ENCODE measurements at regions not wholly inside any gene's neighbourhood (a gene's known extent, or its start where the extent isn't known, plus 50 kb on each side); places are given as distances from the start of the nearest gene placed in this dataset.

DNA sequence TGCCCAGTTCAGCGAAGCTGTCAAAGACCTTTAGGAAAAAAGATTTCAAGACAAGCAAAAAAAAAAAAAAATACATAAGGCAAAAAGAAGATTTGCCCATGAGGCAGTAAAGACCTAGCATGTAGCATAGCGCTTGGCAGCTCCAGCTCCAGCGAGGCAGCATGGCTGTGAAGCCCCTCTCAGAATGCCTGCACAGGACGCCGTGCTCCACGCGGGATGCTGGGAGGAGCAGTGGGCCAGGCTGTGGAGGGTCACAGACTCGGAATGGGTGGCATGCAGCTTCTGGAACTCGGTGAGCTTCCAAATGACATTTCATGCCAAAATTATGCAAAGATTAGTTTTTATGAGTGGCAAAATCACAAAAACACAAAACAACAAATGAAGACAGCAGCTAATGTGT lies 267.3 kb downstream of the ZNF516 start:
- no peaks in the 10 kb centered on the region for H3K4me1 Mint-ChIP-seq
- Histone ChIP-seq H2AFZ (ENCODE audit: insufficient read depth, low read depth, low read length, poor library complexity, severe bottlenecking) (no peak overlapping the region), H3K27ac (ENCODE audit: low read depth in 1 of 2, low read length in 2 of 2) (no peak overlapping the region), H3K79me2 (ENCODE audit: insufficient read depth, low read length) (no peaks in the 10 kb centered on the region), H3K9ac (ENCODE audit: insufficient read depth, low read length, poor library complexity, severe bottlenecking) (no peak overlapping the region), H3K9me3 (replicated peaks in 1 of 2; ENCODE audit: control insufficient read depth in 1 of 2, insufficient read depth in 1 of 2, low read length in 2 of 2) (peaks cover 0 to 4% of the 10 kb centered on the region in 2 donors), H3K4me3 (replicated peaks in 1 of 3; ENCODE audit: low read depth in 2 of 3, low read length in 3 of 3) (no peak overlapping the region), H3K4me1 (ENCODE audit: control insufficient read depth in 1 of 2, insufficient read depth in 2 of 2, low read length in 2 of 2) (no peaks in the 10 kb centered on the region), H4K20me1 (ENCODE audit: insufficient read depth, low read length) (no peaks in the 10 kb centered on the region), H3K4me2 (replicated peaks; ENCODE audit: extremely low read depth, low read length, poor library complexity, severe bottlenecking) (no peak overlapping the region), H3K36me3 (replicated peaks in 1 of 2; ENCODE audit: control insufficient read depth in 1 of 2, insufficient read depth in 2 of 2, low read length in 2 of 2) (no peaks in the 10 kb centered on the region), H3K27me3 (ENCODE audit: control insufficient read depth in 2 of 2, insufficient read depth in 2 of 2, low read length in 2 of 2) (no peaks in the 10 kb centered on the region)
- intact Hi-C loops (cut with micrococcal nuclease), result no loop called here
- H3K27ac Mint-ChIP-seq, result no peak overlapping the region
- TF ChIP-seq, protein P1, sequence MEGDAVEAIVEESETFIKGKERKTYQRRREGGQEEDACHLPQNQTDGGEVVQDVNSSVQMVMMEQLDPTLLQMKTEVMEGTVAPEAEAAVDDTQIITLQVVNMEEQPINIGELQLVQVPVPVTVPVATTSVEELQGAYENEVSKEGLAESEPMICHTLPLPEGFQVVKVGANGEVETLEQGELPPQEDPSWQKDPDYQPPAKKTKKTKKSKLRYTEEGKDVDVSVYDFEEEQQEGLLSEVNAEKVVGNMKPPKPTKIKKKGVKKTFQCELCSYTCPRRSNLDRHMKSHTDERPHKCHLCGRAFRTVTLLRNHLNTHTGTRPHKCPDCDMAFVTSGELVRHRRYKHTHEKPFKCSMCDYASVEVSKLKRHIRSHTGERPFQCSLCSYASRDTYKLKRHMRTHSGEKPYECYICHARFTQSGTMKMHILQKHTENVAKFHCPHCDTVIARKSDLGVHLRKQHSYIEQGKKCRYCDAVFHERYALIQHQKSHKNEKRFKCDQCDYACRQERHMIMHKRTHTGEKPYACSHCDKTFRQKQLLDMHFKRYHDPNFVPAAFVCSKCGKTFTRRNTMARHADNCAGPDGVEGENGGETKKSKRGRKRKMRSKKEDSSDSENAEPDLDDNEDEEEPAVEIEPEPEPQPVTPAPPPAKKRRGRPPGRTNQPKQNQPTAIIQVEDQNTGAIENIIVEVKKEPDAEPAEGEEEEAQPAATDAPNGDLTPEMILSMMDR (IDR thresholded peaks at IDR 0.05), result no peak
- DNase-seq, result no peak
- H3K9me3 Mint-ChIP-seq, result peaks cover 0 to 4% (median 0%) of the 10 kb centered on the region in 7 donors
- H3K36me3 Mint-ChIP-seq, result no peaks in the 10 kb centered on the region
- peaks cover 0 to 8% (median 2%) of the 10 kb centered on the region in 3 donors for H3K27me3 Mint-ChIP-seq (ENCODE audit: low read depth in 3 of 3)
- 95% methylated on average over 6 of the region's 9 CpGs for WGBS (ENCODE audit: insufficient coverage)
- H3K4me3 Mint-ChIP-seq, result no peak overlapping the region

DNA sequence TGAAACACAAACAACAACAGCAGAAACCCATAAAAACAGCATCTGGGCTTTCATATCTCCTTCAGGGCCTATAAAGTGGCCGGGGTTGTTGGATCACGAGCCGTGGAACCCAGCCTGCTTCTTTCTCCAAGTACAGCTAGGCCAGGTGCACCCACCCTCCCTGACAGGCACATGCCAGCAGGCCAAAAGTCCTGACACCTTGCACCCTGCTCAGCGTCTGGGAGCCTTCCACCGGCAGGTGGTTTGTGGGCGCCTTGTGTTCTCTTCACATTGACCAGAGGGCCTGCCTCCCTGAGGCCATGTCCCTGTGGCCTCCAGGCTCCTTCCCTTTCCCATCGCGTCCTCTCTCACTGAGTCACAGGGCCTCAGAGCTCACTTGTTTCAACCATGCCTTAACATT lies 271.6 kb downstream of the ZNF516 start:
- peaks cover 0 to 6% (median 0%) of the 10 kb centered on the region in 7 donors for H3K9me3 Mint-ChIP-seq
- no peaks in the 10 kb centered on the region for H3K36me3 Mint-ChIP-seq
- Histone ChIP-seq H3K36me3 (replicated peaks in 1 of 2; ENCODE audit: control insufficient read depth in 1 of 2, insufficient read depth in 2 of 2, low read length in 2 of 2) (no peaks in the 10 kb centered on the region), H2AFZ (ENCODE audit: insufficient read depth, low read depth, low read length, poor library complexity, severe bottlenecking) (no peak overlapping the region), H3K4me3 (replicated peaks in 1 of 3; ENCODE audit: low read depth in 2 of 3, low read length in 3 of 3) (no peak overlapping the region), H3K9me3 (replicated peaks in 1 of 2; ENCODE audit: control insufficient read depth in 1 of 2, insufficient read depth in 1 of 2, low read length in 2 of 2) (peaks cover 0 to 4% of the 10 kb centered on the region in 2 donors), H3K4me2 (replicated peaks; ENCODE audit: extremely low read depth, low read length, poor library complexity, severe bottlenecking) (no peak overlapping the region), H3K4me1 (ENCODE audit: control insufficient read depth in 1 of 2, insufficient read depth in 2 of 2, low read length in 2 of 2) (no peaks in the 10 kb centered on the region), H3K27me3 (ENCODE audit: control insufficient read depth in 2 of 2, insufficient read depth in 2 of 2, low read length in 2 of 2) (no peaks in the 10 kb centered on the region), H3K79me2 (ENCODE audit: insufficient read depth, low read length) (no peaks in the 10 kb centered on the region), H4K20me1 (ENCODE audit: insufficient read depth, low read length) (no peaks in the 10 kb centered on the region), H3K27ac (ENCODE audit: low read depth in 1 of 2, low read length in 2 of 2) (no peak overlapping the region), H3K9ac (ENCODE audit: insufficient read depth, low read length, poor library complexity, severe bottlenecking) (no peak overlapping the region)
- H3K27ac Mint-ChIP-seq, result no peak overlapping the region
- TF ChIP-seq, protein P1 (IDR thresholded peaks at IDR 0.05), result no peak
- intact Hi-C loops (cut with micrococcal nuclease), result no loop called here
- H3K4me3 Mint-ChIP-seq, result no peak overlapping the region
- no peaks in the 10 kb centered on the region for H3K4me1 Mint-ChIP-seq
- 100% methylated on average over 8 of the region's 8 CpGs for whole genome bisulfite sequencing (ENCODE audit: insufficient coverage)
- peaks cover 0 to 3% (median 2%) of the 10 kb centered on the region in 3 donors for H3K27me3 Mint-ChIP-seq (ENCODE audit: low read depth in 3 of 3)
- DNase-seq, result no peak
